Loucy (cell line): ENCODE measurements at regions not wholly inside any gene's neighbourhood (a gene's known extent, or its start where the extent isn't known, plus 50 kb on each side); places are given as distances from the start of the nearest gene placed in this dataset.

Source experiments
- EZH2phosphoT487 ChIP-seq: fragments of 200-600 bp; IDR thresholded peaks from 2 replicates; pipeline ENCODE4 v1.6.1; 2018; ENCODE audit warnings: antibody characterized with exemption, mild to moderate bottlenecking, moderate library complexity, borderline replicate concordance
- TF ChIP-seq, protein P1 (sequence below): fragments of 200-600 bp; sonication (generic); conservative IDR thresholded peaks from 2 replicates; pipeline ENCODE4 v1.5.1; 2014; ENCODE audit warnings: mild to moderate bottlenecking, antibody characterized with exemption, low read length

DNA sequence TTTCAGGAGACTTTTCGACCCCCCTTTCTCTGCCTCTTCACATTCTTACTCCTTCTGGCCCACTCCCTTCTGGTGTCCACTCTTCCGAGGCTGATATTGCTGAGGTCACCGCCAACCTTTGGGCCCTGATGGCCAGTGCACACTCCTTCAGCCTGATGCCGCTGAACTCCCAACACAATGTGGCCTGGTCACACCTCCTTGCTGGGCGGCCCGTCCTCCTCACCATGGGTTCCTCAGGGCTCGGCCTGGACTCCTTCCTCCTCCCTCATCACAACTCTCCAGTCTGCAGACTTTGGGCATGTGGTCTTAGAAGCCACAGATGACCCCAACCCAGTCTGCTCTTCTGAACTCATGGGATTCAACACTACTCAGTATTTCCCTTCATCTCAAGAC is 583.0 kb upstream of the MGMT start:
- TF ChIP-seq, protein P1, sequence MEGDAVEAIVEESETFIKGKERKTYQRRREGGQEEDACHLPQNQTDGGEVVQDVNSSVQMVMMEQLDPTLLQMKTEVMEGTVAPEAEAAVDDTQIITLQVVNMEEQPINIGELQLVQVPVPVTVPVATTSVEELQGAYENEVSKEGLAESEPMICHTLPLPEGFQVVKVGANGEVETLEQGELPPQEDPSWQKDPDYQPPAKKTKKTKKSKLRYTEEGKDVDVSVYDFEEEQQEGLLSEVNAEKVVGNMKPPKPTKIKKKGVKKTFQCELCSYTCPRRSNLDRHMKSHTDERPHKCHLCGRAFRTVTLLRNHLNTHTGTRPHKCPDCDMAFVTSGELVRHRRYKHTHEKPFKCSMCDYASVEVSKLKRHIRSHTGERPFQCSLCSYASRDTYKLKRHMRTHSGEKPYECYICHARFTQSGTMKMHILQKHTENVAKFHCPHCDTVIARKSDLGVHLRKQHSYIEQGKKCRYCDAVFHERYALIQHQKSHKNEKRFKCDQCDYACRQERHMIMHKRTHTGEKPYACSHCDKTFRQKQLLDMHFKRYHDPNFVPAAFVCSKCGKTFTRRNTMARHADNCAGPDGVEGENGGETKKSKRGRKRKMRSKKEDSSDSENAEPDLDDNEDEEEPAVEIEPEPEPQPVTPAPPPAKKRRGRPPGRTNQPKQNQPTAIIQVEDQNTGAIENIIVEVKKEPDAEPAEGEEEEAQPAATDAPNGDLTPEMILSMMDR = no peak
- TF ChIP-seq EZH2phosphoT487 = no peak
